Hematopoietic multipotent progenitor cell (in vitro differentiated cells): ENCODE measurements at regions not wholly inside any gene's neighbourhood (a gene's known extent, or its start where the extent isn't known, plus 50 kb on each side); places are given as distances from the start of the nearest gene placed in this dataset.

Experiments used
- DNase-seq, 3 donors: peaks; one replicate each; pipeline ENCODE4 v3.0.0-alpha.2; 2011 to 2015; ENCODE audit warnings: low read depth in 2 of 3, low spot score in 2 of 3

DNA sequence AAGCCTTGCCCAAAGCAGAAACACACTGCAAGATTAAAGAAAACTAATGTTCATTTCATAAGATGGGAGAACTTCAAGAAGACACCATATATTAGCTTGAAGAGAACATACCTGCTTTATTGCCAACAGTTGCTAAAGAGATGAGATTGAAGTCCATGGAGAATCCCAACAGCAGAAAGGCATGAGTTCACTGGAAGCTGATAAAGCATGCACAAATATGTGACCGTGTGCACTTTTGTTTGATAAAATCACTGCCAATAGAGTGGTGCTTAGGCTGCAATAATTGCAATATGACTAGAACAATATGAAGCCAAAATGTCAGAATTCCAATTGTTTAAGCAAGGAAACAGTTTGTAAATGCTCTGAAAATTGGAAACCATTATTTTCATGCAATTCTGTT lies 125.9 kb upstream of the PPARGC1A start:
- no peak for DNase-seq

DNA sequence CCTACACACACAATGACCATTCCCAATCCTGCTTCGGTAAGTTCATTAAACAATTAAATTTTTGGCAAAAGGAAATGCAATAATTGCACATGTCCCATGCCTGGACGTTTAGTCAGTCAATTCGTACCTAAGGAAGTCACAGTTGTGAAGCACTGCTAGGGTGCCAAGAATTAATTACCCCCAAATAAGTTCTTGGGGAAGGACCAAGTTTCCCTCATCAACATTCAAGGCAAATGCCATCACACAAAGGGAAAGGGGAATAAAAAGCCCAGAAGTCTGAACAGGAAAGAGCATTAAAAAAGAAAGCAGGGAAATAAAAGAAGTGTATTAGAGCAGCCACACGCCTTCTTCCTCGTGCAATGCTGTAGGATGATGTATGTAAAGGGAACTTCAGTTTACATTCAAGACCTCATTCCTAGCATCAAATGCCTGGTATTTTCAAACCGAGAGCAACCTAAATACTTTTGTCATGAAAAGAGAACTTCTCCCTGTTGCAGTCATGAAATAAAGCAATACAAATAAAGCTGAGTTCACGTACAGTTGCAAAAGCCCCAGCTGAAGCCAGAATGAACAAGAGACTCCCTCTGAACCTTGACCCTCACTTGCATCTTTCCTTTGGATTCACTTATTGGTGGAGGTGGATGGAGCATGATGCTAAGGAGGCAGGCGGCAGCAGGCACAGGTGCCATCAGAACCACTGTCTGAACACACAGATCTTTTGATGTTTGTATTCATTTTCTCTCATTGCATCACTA lies 124.0 kb upstream of the PPARGC1A start:
- no peak for DNase-seq

DNA sequence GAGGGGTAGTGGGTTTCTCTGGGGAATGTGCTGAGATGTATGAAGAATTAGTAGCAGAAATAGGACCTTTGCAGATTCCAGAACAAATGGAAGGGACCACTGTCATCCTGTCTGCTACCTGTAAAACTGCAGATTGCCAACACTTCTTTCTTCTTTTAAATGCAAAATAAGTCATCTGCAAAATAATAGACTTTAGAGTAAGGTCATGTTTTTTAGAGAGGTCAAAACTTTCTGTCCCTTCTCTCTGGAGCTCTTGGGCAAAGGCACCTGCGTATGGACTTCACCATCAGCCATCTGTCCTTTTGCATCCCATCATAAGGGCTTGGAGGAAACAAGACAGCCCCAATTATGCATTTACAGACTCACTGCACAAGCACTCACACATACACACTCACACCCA lies 121.1 kb upstream of the PPARGC1A start:
- no peak for DNase-seq

DNA sequence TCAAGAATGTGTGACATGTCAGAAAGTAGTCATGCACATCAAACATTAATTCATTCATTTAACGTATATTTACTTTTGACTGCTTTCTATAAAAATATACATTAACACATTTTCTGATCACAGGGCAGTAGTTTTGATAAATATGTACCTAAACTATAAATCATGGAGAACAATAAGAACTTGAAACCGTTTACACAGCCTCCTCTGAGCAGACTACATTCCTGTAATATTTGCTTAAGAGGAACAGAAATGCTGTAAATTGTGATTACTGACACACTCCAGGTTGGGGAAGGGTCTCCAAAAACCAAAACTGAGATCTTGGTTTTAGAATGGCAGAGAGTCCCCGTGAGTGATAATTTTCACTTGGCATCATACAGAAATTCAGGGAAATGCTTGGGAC lies 120.7 kb upstream of the PPARGC1A start:
- no peak for DNase-seq

DNA sequence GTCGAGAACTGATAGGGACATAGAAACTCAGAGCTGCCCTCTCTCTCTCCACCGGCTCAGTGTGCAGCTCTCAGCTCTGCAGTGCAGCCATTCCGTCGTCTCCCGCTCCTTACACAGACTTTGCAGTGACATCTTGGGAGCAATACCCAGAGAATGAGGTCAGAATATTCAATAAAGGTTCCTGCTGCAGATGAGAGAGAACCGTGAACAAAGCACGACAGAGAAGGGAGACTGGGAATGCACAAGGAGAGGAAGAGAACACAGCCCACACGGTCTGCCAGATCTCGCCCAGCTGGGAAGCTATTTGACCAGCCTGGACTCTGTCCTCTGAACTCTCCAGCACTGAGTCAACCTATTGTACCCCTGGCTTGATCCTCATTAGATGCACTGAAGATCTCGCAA lies 118.0 kb upstream of the PPARGC1A start:
- no peak for DNase-seq

DNA sequence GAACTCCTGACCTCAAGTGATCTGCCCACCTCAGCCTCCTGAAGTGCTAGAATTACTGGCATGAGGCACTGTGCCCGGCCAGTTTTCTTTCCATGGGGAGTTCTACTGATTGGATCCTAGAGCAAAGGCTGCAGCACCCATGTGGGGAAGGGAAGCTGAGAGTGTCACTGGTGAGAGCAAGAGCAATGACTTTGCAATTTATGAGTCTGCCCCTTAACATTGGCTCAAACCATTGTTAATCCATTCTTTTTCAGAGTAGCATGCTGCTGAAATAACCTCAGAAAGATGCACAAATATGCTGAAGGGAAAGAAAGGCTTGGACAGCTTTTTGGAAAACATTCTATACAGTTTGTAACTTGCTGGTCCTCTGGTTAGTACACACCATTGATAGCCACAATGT lies 116.4 kb upstream of the PPARGC1A start:
- DNase-seq: no peak

DNA sequence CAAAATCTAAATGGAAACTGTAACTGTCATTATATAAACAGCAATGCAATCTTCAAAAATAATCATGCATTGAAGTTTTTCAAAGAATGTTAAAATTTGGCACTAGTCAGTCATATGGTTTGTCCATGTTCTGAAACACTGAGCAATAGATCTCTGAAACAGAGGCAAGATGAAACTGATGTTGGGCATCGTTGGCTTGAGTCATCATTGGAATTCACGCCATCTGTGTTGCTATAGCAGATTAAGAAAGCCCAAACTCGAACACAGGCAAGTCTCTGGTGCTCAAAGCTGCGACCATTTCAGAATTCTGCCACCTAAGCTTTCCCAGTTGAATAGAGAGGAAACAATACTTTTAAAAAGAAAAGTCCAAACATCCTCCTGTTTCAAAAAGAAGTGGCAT lies 114.1 kb upstream of the PPARGC1A start:
- DNase-seq: no peak

DNA sequence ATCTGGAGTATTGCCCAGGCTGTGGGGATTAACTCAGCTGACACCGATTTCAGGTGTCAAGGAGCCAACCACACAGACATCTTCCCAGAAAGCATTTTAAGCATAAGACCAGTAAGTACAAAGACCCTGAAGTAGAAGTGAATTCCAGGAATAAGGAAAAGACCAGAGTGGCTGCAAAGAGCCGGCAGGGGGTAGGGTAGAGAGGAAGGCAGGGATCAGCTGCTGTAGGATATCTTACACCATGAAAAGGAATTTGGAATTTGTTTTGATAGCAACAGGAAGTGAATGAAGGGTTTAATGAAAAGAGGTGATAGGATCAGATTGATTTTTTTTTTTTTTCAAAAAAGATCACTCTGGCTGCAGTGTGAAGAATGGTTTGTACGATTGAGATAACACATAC lies 113.6 kb upstream of the PPARGC1A start:
- DNase-seq: no peak

DNA sequence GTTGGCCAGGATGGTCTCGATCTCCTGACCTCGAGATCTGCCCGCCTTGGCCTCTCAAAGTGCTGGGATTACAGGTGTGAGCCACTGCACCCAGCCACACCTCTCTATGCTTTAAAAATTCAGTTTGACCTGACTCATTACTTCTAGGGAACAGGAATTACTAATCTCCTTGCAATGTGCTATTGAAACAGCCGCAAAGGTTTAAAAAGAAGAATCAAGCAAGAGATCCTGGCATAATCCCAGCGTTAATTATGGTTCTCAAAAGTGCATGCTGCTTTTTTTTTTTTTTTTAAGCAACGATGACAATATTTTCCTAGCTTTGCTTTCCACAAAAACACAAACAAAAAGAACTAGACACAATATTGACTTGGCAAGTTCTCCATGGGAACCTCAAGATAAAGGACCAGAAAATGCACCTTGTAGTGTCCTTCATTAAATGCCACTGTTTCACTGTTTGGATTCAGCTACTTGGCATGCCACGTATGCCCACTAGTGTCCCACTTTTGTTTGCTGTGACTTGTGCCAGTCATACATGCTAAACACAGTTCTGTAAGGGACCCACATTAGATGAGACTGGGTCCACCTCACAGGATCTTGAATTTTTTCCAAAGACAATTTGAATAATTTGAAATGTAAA lies 112.6 kb upstream of the PPARGC1A start:
- DNase-seq: no peak

DNA sequence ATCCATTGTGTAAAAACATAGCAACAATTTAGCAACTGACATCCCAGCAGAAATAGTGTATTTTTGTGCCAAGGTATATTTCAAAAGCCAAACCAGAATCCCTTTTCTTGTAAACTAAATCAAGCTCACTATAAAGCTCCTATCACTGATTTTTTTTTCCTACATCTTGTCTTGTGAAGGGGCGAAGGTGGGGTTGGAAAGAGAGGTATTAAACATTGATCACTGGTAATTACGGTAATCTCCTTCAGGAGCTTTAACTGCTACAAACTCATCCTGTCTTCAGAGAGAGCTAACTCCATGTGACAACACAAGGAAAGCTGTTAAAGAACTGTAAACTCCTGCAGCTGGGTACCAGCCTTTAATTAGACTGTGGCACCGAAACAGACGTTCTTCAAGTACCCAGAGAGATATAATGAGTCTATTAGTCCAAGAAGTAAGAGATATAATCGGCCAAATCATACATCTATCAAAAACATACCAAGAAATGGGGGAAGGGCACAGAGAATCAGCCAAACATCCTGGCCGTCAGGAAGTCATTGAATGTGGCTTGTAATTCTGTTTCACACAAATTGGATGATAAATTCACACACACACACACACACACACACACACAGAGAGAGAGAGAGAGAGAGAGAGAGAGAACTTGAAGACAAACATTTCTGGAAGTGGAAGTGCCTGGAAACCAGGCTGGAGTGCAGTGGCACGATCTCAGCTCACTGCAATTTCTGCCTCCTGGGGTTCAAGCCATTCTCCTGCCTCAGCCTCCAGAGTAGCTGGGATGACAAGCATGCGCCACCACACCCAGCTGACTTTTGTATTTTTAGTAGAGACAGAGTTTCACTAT lies 111.9 kb upstream of the PPARGC1A start:
- no peak for DNase-seq

DNA sequence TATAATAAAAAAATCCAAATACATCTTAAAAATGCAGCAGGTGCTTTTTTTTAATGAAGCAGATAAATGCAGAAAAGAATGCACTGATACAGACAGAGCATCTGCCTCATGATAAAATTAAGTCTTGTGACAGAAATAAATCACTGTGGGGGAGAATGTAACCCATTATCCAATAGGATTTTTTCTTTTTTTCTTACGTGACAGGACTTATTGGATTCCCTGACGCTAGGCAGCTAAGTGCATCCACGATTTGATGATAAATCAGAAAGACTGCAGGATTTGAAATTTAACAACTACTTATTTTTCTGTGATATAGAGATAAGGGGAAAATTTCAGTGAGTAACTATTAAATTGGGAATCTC lies 110.6 kb upstream of the PPARGC1A start:
- DNase-seq: no peak

DNA sequence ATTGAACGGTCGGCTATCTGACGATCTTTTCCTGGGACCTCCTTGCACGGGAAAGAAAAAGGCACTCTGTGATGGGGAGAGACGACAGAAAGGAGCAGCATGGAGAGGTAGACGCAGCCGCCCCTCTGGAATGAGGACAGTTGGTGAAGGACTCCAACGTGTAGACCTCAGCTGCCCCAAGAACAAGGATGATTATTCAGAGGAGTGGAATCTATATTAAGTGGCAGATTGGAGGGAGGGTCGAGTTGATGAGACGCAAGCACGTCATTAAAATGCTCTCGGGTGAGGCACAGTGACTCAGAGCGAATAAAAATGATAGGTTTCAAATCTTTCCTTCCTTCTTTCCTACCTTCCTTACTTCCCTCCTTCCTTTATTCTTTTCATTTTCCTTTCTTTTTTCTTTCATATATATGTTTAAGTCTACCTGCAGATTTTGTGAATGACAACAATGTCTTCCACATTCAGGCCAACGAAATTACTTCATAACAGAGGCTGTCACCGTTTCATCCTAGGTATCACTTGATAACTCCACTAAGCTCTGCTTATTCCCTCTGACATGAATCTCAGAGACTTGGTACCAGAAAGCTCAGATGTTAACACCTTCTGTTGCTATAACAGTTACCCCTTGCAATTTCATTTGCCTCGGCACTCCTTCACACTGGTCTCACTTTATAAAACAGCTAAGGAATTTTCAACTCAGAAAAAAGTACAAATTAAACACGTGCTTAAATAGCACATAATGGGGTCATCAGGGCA lies 110.0 kb upstream of the PPARGC1A start:
- no peak for DNase-seq

DNA sequence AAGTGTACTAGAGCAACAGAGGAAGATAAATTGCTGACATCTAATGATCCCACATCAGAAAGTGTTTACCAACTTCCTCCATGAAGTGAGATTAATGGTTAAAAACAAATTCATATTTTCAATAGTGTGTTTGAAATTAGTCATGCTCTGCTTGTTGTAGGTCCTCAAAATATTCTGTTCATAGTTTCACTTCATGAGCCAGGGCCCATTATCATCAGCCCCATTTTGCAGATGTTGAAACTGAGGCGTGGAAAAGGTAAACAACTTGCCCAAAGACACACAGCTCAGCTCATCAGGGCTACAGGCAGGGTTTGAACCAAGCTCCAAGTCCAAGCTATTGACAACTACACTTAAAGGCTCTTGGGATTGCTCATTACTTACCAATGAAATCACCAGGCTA lies 103.5 kb upstream of the PPARGC1A start:
- no peak for DNase-seq

DNA sequence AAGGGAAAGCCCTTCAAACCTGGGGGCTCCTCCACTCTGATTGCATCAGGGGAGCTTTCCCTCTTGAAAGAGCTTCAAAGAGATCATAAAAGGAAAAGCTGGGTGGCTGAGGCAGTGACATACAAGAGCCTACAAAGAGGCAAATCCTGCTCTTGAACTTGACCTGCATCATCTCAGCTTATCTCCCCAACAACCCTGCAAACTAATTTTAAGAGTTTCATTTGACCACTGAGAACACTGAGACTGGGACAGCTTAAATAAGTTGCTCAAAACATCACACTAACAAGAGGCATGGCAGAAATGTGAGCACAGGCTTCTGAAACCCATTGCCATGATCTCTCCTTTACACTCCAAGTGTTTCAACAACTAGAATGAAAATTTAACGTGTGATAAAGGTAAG lies 101.6 kb upstream of the PPARGC1A start:
- DNase-seq: no peak

DNA sequence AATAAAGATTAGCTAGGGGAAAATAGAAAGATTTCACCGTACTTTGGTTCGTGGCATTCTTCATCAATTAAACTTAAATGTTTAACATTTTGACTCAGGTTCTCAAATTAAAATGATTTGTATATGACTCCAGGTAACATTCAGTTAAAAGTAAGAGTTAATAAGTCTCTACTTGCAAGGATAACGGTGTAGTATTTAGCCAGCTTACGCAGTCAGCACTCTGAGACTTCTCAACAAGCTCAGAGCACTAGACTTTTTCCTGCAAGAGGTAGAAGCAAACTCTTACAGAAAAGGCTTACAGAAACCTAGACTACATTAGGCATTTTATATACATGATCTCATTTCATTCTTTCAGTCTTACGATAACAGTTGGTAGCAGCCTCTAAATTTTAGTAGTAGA lies 96.4 kb upstream of the PPARGC1A start:
- DNase-seq: no peak

DNA sequence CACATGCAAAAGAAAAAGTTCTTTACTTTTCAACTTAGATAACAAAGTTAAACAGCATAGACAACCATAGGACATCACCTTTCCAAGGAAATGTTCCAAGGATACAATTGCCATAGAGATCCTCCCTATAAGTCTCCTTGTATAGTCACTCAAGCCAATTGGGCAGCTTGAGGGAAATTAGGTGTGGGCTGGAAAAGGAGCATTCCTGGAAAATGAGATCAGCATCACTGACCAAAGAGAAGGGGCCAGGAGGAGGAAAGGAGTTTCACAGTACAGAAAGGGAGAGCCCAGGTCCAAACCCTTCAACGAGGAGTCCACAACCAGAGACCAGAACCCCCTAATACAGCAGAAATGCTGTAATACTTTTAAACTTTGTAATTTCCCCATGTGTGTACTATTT lies 91.5 kb upstream of the PPARGC1A start:
- DNase-seq: no peak

DNA sequence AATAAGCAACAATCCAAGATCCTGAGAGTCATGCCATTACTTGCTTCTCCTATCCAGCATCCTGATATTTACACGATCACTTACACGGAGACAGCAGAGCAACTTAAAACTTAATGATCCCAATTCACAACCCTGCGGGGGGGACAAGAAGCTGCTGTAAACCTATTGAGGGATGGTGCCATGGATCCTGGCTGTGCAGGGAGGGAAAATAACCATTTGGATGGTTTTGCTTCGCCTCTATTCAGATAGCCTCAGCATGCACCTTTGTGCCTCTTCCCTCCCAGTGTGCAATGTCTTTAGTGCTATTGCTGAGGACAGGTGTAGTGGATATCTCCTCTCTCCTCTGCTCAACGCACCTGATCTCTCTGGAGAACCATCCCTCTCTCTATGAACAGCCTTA lies 89.7 kb upstream of the PPARGC1A start:
- no peak for DNase-seq

DNA sequence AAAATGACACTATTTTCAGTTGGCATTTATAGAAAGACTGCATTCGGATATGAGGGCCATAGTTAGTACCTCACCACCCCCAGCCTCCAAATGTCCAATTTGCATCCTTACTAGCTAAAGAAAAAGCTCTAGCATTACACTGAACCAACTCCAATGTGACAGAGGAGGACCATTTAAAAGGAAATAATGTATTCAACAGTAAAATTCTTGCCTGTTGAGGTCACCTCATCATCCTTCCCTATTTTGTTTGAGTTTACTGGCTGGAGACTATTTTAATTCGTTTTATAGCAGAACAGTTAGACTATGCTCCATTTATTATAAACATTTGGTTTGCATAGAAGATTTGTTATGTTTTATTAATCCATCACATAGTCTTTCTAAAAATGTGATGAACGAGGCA lies 88.2 kb upstream of the PPARGC1A start:
- DNase-seq: no peak

DNA sequence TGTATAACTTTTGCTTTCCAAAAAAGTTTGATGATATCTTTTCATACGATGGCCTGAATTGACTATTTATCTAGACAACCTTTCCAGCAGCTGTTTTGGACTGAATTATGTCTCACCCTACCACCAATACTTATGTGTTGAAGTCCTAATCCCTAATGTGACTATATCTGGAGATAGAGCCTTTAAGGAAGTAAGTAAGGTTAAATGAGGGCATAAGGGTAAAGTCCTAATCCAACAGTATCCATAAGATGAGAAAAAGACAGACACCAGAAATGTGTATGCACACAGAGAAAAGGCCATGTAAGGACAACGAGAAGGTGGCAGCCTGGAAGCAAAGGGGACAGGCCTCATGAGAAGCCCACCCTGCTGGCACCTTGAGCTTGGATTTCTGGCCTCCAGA lies 86.6 kb upstream of the PPARGC1A start:
- no peak for DNase-seq

DNA sequence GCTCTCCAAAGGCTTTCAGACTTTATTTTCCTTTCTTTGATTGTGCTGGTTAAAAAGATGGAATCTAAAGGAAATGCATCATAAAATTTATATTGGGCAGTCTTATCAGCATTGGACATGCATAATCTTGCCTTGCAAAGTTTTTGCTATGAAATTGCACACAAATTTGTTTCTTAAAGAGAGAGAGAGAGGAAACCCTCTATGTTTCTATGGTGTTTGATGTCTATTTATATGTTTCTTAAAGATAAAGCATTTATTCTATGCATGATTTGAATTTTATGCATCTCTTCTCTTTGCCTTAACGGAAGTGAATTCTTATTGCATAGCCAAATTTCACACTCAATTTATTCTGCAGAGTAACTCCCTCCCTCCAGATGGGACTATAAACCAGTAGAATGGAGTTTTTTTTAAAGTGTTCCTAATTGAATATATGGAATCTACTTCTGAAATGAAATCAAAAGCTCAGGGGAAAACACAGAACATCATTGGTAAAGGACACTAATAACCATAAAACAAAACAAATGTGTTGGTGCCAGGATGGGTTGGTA lies 83.5 kb upstream of the PPARGC1A start:
- no peak for DNase-seq

DNA sequence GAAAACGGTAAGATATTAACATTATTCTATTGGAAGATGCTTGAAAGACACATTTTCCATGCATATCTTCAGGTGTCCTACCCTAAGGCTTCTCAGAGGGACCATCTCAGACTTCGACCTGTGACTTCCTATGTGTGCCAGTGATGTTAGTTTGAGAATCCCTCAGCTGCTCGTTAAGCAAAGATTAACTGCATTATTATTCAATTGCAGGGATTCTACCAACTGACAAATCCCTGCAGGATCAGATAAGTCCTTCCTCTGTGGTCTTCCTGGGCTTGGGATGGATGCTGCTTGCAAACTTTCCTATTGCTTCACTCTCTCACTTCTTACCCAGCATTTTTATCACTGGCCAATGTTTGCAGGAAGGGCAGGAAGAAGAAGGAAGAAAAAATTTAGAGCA lies 83.0 kb upstream of the PPARGC1A start:
- DNase-seq: no peak
